Tibial nerve (tissue), 4 donors: ENCODE measurements at regions not wholly inside any gene's neighbourhood (a gene's known extent, or its start where the extent isn't known, plus 50 kb on each side); places are given as distances from the start of the nearest gene placed in this dataset.

ENCODE experiments used
- EP300 ChIP-seq, 2 donors: sonication (generic); formaldehyde crosslinking; IDR thresholded peaks; one replicate each; pipeline ENCODE4 v1.6.1; 2017; ENCODE audit warnings: antibody characterized with exemption in 2 of 2, mild to moderate bottlenecking in 1 of 2
- POLR2A ChIP-seq, 2 donors: fragments of 450-650 bp; IDR thresholded peaks; one replicate each; pipeline ENCODE4 v1.6.1; 2017; ENCODE audit warnings: antibody characterized with exemption in 2 of 2, mild to moderate bottlenecking in 2 of 2, moderate library complexity in 2 of 2
- TF ChIP-seq, protein P1 (sequence below), 5 experiments: fragments of 200-600 bp in 3 of 5; fragments of 450-650 bp in 2 of 5; sonication (generic) in 3 of 5; IDR thresholded peaks; one replicate each; pipeline ENCODE4 v1.5.1; 2016 to 2019; ENCODE audit warnings: antibody characterized with exemption in 5 of 5, mild to moderate bottlenecking in 3 of 5, moderate library complexity in 2 of 5

GRCh38 chrX:34546366-34546765 is 110.7 kb downstream of the TMEM47 start:
- TF ChIP-seq, protein P1, sequence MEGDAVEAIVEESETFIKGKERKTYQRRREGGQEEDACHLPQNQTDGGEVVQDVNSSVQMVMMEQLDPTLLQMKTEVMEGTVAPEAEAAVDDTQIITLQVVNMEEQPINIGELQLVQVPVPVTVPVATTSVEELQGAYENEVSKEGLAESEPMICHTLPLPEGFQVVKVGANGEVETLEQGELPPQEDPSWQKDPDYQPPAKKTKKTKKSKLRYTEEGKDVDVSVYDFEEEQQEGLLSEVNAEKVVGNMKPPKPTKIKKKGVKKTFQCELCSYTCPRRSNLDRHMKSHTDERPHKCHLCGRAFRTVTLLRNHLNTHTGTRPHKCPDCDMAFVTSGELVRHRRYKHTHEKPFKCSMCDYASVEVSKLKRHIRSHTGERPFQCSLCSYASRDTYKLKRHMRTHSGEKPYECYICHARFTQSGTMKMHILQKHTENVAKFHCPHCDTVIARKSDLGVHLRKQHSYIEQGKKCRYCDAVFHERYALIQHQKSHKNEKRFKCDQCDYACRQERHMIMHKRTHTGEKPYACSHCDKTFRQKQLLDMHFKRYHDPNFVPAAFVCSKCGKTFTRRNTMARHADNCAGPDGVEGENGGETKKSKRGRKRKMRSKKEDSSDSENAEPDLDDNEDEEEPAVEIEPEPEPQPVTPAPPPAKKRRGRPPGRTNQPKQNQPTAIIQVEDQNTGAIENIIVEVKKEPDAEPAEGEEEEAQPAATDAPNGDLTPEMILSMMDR (IDR thresholded peaks at IDR 0.05) = no peak
- no peak for TF ChIP-seq POLR2A (IDR thresholded peaks at IDR 0.05)
- no peak for TF ChIP-seq EP300 (IDR thresholded peaks at IDR 0.05)
